H1 (cell line): ENCODE measurements at regions not wholly inside any gene's neighbourhood (a gene's known extent, or its start where the extent isn't known, plus 50 kb on each side); places are given as distances from the start of the nearest gene placed in this dataset.
A peak's percentile ranks its signal among the peaks of the same experiment; 100 is the strongest.

Experiments used
- CTCF ChIA-PET: fragments of 300-600 bp; sonication (Branson Sonifier 250); formaldehyde crosslinking; loops from one replicate; lab custom pipeline; 2021; ENCODE audit not compliant: partially characterized antibody; lab: Charles Lee
- POLR2A ChIA-PET: fragments of 300-600 bp; sonication (Branson Sonifier 250); formaldehyde crosslinking; loops from one replicate; lab custom pipeline; 2021; ENCODE audit warnings: inconsistent platforms; ENCODE audit not compliant: partially characterized antibody; lab: Charles Lee
- DNase-seq, 2 experiments: peaks; one replicate each; pipeline versions ENCODE4 v3.0.0 to v3.0.0-alpha.2; 2010 to 2022; ENCODE audit warnings: low spot score in 2 of 2, low read depth in 1 of 2, mixed read lengths in 1 of 2
- FAIRE-seq: peaks from 2 replicates; lab custom pipeline; 2011; peaks lifted over from hg19 to GRCh38; lab: Jason Lieb, UNC
- H2AFZ ChIP-seq: 2 replicates; pipeline ENCODE4 v1.8.1; 2012; ENCODE audit warnings: low read length, inconsistent platforms
- H2AK5ac ChIP-seq: 2 replicates; pipeline ENCODE4 v1.6.1; 2013; ENCODE audit warnings: low read depth, low read length
- H2BK120ac ChIP-seq: replicated peaks from 2 replicates; pipeline ENCODE3; 2013; ENCODE audit warnings: low read depth, low read length, inconsistent platforms
- H2BK12ac ChIP-seq: 2 replicates; pipeline ENCODE4 v1.6.1; 2013; ENCODE audit warnings: low read depth, low read length
- H2BK15ac ChIP-seq: 2 replicates; pipeline ENCODE4 v1.6.1; 2013; ENCODE audit warnings: low read length
- H2BK20ac ChIP-seq: 2 replicates; pipeline ENCODE4 v1.6.1; 2013; ENCODE audit warnings: low read length
- H2BK5ac ChIP-seq: 2 replicates; pipeline ENCODE4 v1.6.1; 2013; ENCODE audit warnings: low read depth, low read length
- H3K14ac ChIP-seq: 2 replicates; pipeline ENCODE4 v1.6.1; 2013; ENCODE audit warnings: inconsistent platforms; ENCODE audit not compliant: insufficient read length
- H3K18ac ChIP-seq: 2 replicates; pipeline ENCODE4 v1.6.1; 2013; ENCODE audit warnings: low read length; ENCODE audit errors: extremely low read depth
- H3K23ac ChIP-seq: 2 replicates; pipeline ENCODE4 v1.6.1; 2013; ENCODE audit warnings: inconsistent platforms; ENCODE audit not compliant: insufficient read length
- H3K23me2 ChIP-seq: 2 replicates; pipeline ENCODE4 v1.6.1; 2013; ENCODE audit warnings: low read depth, low read length
- H3K27ac ChIP-seq: 2 replicates; pipeline ENCODE4 v1.6.1; 2011; ENCODE audit warnings: low read depth, low read length, inconsistent platforms
- H3K27me3 ChIP-seq, 4 experiments: replicated peaks in 1 of 4; 1 replicate in 1 of 4; 2 replicates in 3 of 4; pipeline versions ENCODE4 v1.6.1 to v1.8.1; 2011 to 2013; ENCODE audit warnings: low read length in 3 of 4, mild to moderate bottlenecking in 3 of 4, inconsistent platforms in 2 of 4, mixed read lengths in 2 of 4, moderate library complexity in 1 of 4; ENCODE audit not compliant: control insufficient read depth in 3 of 4, insufficient read depth in 3 of 4; ENCODE audit errors: extremely low read depth in 1 of 4
- H3K36me3 ChIP-seq, 4 experiments: 2 replicates each; pipeline versions ENCODE4 v1.6.1 to v1.8.1; 2011 to 2013; ENCODE audit warnings: mild to moderate bottlenecking in 4 of 4, low read length in 3 of 4, moderate library complexity in 2 of 4, control low read depth in 1 of 4, inconsistent platforms in 1 of 4; ENCODE audit not compliant: insufficient read depth in 4 of 4, control insufficient read depth in 2 of 4
- H3K4ac ChIP-seq: replicated peaks from 2 replicates; pipeline ENCODE3; 2013; ENCODE audit warnings: low read length, low read depth, mixed read lengths, inconsistent platforms; ENCODE audit not compliant: insufficient read length
- H3K4me1 ChIP-seq, 4 experiments: replicated peaks in 1 of 4; 1 replicate in 1 of 4; 2 replicates in 3 of 4; pipeline versions ENCODE4 v1.6.1 to v1.8.1; 2011 to 2013; ENCODE audit warnings: low read length in 3 of 4, inconsistent platforms in 2 of 4, mixed read lengths in 1 of 4; ENCODE audit not compliant: insufficient read depth in 4 of 4, control insufficient read depth in 3 of 4
- H3K4me2 ChIP-seq, 2 experiments: 2 replicates each; pipeline versions ENCODE4 v1.6.1 to v1.8.1; 2011 to 2013; ENCODE audit warnings: low read depth in 2 of 2, low read length in 2 of 2, control low read depth in 1 of 2, inconsistent platforms in 1 of 2, mild to moderate bottlenecking in 1 of 2; ENCODE audit not compliant: insufficient read depth in 1 of 2
- H3K4me3 ChIP-seq, 4 experiments: fragments of 200-600, 300-600 bp in 1 of 4; sonication (generic), shearing (Covaris generic), sonication (Bioruptor Twin) in 1 of 4; 2 replicates each; pipeline versions ENCODE4 v1.5.1 to v1.8.1; 2011 to 2016; ENCODE audit warnings: low read length in 4 of 4, low read depth in 3 of 4, control low read depth in 2 of 4, inconsistent platforms in 2 of 4, mild to moderate bottlenecking in 2 of 4, mixed read lengths in 1 of 4, moderate library complexity in 1 of 4; ENCODE audit not compliant: insufficient read depth in 2 of 4; ENCODE audit errors: extremely low read depth in 1 of 4
- H3K56ac ChIP-seq: replicated peaks from 2 replicates; pipeline ENCODE3; 2013; ENCODE audit warnings: low read depth, mild to moderate bottlenecking, mixed read lengths, low read length, inconsistent platforms; ENCODE audit not compliant: insufficient read length
- H3K79me1 ChIP-seq: 2 replicates; pipeline ENCODE4 v1.6.1; 2013; ENCODE audit warnings: low read depth, low read length, control low read depth
- H3K79me2 ChIP-seq, 2 experiments: 2 replicates each; pipeline versions ENCODE4 v1.6.1 to v1.8.1; 2012 to 2013; ENCODE audit warnings: low read length in 2 of 2, mild to moderate bottlenecking in 2 of 2, inconsistent platforms in 1 of 2; ENCODE audit not compliant: insufficient read depth in 2 of 2, control insufficient read depth in 1 of 2
- H3K9ac ChIP-seq, 4 experiments: replicated peaks in 1 of 4; 1 replicate in 1 of 4; 2 replicates in 3 of 4; pipeline versions ENCODE4 v1.6.1 to v1.8.1; 2011 to 2013; ENCODE audit warnings: low read depth in 3 of 4, low read length in 3 of 4, control low read depth in 2 of 4, mild to moderate bottlenecking in 2 of 4, moderate library complexity in 2 of 4, inconsistent platforms in 1 of 4; ENCODE audit errors: extremely low read depth in 1 of 4
- H3K9me3 ChIP-seq, 2 experiments: 2 replicates each; pipeline versions ENCODE4 v1.6.1 to v1.8.1; 2012 to 2013; ENCODE audit warnings: mild to moderate bottlenecking in 2 of 2, moderate library complexity in 2 of 2, control low read depth in 1 of 2, inconsistent platforms in 1 of 2, low read depth in 1 of 2, low read length in 1 of 2, mixed read lengths in 1 of 2; ENCODE audit not compliant: insufficient read depth in 2 of 2
- H4K20me1 ChIP-seq, 2 experiments: replicated peaks in 1 of 2; 2 replicates each; pipeline versions ENCODE3 to v1.8.1; 2011 to 2013; ENCODE audit warnings: inconsistent platforms in 2 of 2, low read length in 2 of 2, mild to moderate bottlenecking in 1 of 2; ENCODE audit not compliant: insufficient read depth in 2 of 2, control insufficient read depth in 1 of 2
- H4K5ac ChIP-seq: 2 replicates; pipeline ENCODE4 v1.6.1; 2013; ENCODE audit warnings: low read length, low read depth, mixed read lengths, inconsistent platforms; ENCODE audit not compliant: insufficient read length
- H4K8ac ChIP-seq: 2 replicates; pipeline ENCODE4 v1.8.0; 2013; ENCODE audit warnings: mild to moderate bottlenecking, moderate library complexity, low read length, inconsistent platforms; ENCODE audit not compliant: insufficient read depth; ENCODE audit errors: extremely low read depth
- H4K91ac ChIP-seq: replicated peaks from 2 replicates; pipeline ENCODE3; 2013; ENCODE audit warnings: low read length, mixed read lengths, inconsistent platforms; ENCODE audit not compliant: insufficient read length
- CEBPB ChIP-seq: IDR thresholded peaks from 2 replicates; pipeline ENCODE4 v1.6.1; 2012; ENCODE audit warnings: low read depth, low read length
- EP300 ChIP-seq, 2 experiments: IDR thresholded peaks; 1 replicate in 1 of 2; 2 replicates in 1 of 2; pipeline ENCODE4 v1.6.1; 2011 to 2012; ENCODE audit warnings: low read depth in 2 of 2, low read length in 2 of 2, mild to moderate bottlenecking in 2 of 2, borderline replicate concordance in 1 of 2, inconsistent platforms in 1 of 2, moderate library complexity in 1 of 2
- WGBS, 2 experiments: shearing (Covaris generic) in 1 of 2; methylation state at CpG; one replicate each; pipeline versions ENCODE4 v1.1.6 to v1.1.7; 2013 to 2015; ENCODE audit warnings: low lambda C conversion rate in 2 of 2, mixed read lengths in 2 of 2, inconsistent platforms in 1 of 2, low coverage in 1 of 2, missing lambda C conversion rate in 1 of 2; ENCODE audit not compliant: insufficient replicate concordance in 2 of 2, insufficient coverage in 1 of 2, insufficient read length in 1 of 2; ENCODE audit errors: extremely low coverage in 1 of 2, missing lambda C conversion rate in 1 of 2; 5-methylcytosine and 5-hydroxymethylcytosine counted together

- Histone ChIP-seq H4K5ac (no peak overlapping the region), H3K23me2 (no peaks in the 10 kb centered on the region), H3K23ac (no peak overlapping the region), H3K4ac (no peak overlapping the region), H2BK120ac (no peak overlapping the region), H3K9ac (no peak overlapping the region), H4K91ac (no peak overlapping the region), H4K8ac (no peak overlapping the region), H3K4me1 (no peaks in the 10 kb centered on the region), H3K27me3 (no peaks in the 10 kb centered on the region), H2BK5ac (no peak overlapping the region), H2BK20ac (no peak overlapping the region), H3K36me3 (no peaks in the 10 kb centered on the region), H3K79me2 (no peaks in the 10 kb centered on the region), H3K27ac (no peak overlapping the region), H3K14ac (no peak overlapping the region), H2AFZ (no peak overlapping the region), H3K18ac (no peak overlapping the region), H3K56ac (no peak overlapping the region), H2AK5ac (no peak overlapping the region), H2BK12ac (no peak overlapping the region), H3K4me2 (no peak overlapping the region), H2BK15ac (no peak overlapping the region), H3K4me3 (no peak overlapping the region), H4K20me1 (no peaks in the 10 kb centered on the region), H3K9me3 (no peaks in the 10 kb centered on the region), H3K79me1 (no peaks in the 10 kb centered on the region)
- ChIA-PET POLR2A (no interaction called here), CTCF (interaction anchor here (0.7 to 1.4 kb wide), 2 partner anchors 12 to 15 kb away, joined by 3 to 6 read pairs; no protein-coding TSS in a partner anchor)
- FAIRE-seq (no peak), DNase-seq (no peak)
- peak; percentile 37; the same call in 1 of the 2 replicates for TF ChIP-seq CEBPB
- TF ChIP-seq EP300 (IDR thresholded peaks at IDR 0.05; ENCODE audit: borderline replicate concordance in 1 of 2, low read depth in 2 of 2, low read length in 2 of 2) = no peak
- 93% methylated on average over 4 of the region's 4 CpGs; no CpG with 5 or more reads in 1 of the 2 experiments for whole genome bisulfite sequencing, 2 experiments
Observed at GRCh38 chr16:77093309-77093708, 97.7 kb upstream of the MON1B start.
